ENCODE measurements at regions not wholly inside any gene's neighbourhood (a gene's known extent, or its start where the extent isn't known, plus 50 kb on each side); places are given as distances from the start of the nearest gene placed in this dataset.

GRCh38 chr19:13621413-13621812 is 115.1 kb upstream of the CACNA1A start:
- no peak overlapping the region for H3K4me3 ChIP-seq (ENCODE audit: low read depth, low read length)
- DNase-seq (ENCODE audit: low read depth), result no peak
- no peak for TF ChIP-seq CTCF (IDR thresholded peaks at IDR 0.05; ENCODE audit: low read depth, low read length, missing control alignments)

- TF ChIP-seq CTCF (IDR thresholded peaks at IDR 0.05; ENCODE audit: low read depth, low read length, missing control alignments), result no peak
- no peak overlapping the region for H3K4me3 ChIP-seq (ENCODE audit: low read depth, low read length)
- DNase-seq (ENCODE audit: low read depth), result no peak
Observed at GRCh38 chr19:13619203-13619632, 112.9 kb upstream of the CACNA1A start.

- no peak for DNase-seq (ENCODE audit: low read depth)
- H3K4me3 ChIP-seq (ENCODE audit: low read depth, low read length), result no peak overlapping the region
- no peak for TF ChIP-seq CTCF (IDR thresholded peaks at IDR 0.05; ENCODE audit: low read depth, low read length, missing control alignments)
Observed at GRCh38 chr19:13615890-13616289, 109.6 kb upstream of the CACNA1A start.

GRCh38 chr19:13613447-13613846 is 107.2 kb upstream of the CACNA1A start:
- no peak overlapping the region for H3K4me3 ChIP-seq (ENCODE audit: low read depth, low read length)
- DNase-seq (ENCODE audit: low read depth), result no peak
- no peak for TF ChIP-seq CTCF (IDR thresholded peaks at IDR 0.05; ENCODE audit: low read depth, low read length, missing control alignments)

GRCh38 chr19:13611596-13611995 is 105.3 kb upstream of the CACNA1A start:
- no peak overlapping the region for H3K4me3 ChIP-seq (ENCODE audit: low read depth, low read length)
- no peak for TF ChIP-seq CTCF (IDR thresholded peaks at IDR 0.05; ENCODE audit: low read depth, low read length, missing control alignments)
- no peak for DNase-seq (ENCODE audit: low read depth)

GRCh38 chr19:13610039-13610691 is 103.9 kb upstream of the CACNA1A start:
- peak; percentile 6 for TF ChIP-seq CTCF (IDR thresholded peaks at IDR 0.05; ENCODE audit: low read depth, low read length, missing control alignments)
- DNase-seq (ENCODE audit: low read depth), result no peak
- H3K4me3 ChIP-seq (ENCODE audit: low read depth, low read length), result no peak overlapping the region

- no peak overlapping the region for H3K4me3 ChIP-seq (ENCODE audit: low read depth, low read length)
- DNase-seq (ENCODE audit: low read depth), result no peak
- TF ChIP-seq CTCF (IDR thresholded peaks at IDR 0.05; ENCODE audit: low read depth, low read length, missing control alignments), result no peak
Observed at GRCh38 chr19:13606156-13606555, 99.9 kb upstream of the CACNA1A start.
